ENCODE measurements at regions not wholly inside any gene's neighbourhood (a gene's known extent, or its start where the extent isn't known, plus 50 kb on each side); places are given as distances from the start of the nearest gene placed in this dataset.

DNA sequence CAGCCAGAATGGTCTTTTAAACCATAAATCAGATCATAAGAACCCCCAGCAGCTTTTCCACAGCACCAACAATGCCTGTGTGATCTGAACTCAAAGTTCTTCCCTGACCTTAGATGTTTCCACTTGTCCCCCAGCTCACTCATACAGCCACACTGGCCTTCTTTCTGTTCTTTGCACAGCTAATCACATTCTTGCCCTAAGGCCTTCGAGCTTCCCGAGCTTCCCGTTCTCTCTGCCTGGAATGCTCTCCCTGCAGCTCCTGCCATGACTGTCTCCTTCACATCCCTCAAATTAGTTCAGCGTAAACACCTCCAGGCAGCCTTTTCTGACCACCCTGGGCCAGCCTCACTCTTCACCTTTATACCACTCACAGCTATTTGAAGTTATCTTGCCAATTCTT lies 166.8 kb upstream of the NFE2L3 start:
- TF ChIP-seq, protein P1, sequence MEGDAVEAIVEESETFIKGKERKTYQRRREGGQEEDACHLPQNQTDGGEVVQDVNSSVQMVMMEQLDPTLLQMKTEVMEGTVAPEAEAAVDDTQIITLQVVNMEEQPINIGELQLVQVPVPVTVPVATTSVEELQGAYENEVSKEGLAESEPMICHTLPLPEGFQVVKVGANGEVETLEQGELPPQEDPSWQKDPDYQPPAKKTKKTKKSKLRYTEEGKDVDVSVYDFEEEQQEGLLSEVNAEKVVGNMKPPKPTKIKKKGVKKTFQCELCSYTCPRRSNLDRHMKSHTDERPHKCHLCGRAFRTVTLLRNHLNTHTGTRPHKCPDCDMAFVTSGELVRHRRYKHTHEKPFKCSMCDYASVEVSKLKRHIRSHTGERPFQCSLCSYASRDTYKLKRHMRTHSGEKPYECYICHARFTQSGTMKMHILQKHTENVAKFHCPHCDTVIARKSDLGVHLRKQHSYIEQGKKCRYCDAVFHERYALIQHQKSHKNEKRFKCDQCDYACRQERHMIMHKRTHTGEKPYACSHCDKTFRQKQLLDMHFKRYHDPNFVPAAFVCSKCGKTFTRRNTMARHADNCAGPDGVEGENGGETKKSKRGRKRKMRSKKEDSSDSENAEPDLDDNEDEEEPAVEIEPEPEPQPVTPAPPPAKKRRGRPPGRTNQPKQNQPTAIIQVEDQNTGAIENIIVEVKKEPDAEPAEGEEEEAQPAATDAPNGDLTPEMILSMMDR (conservative IDR thresholded peaks at IDR 0.05; ENCODE audit: low read depth, low read length) = no peak
- TF ChIP-seq EZH2 (IDR thresholded peaks at IDR 0.05; ENCODE audit: borderline replicate concordance, low read depth, low read length, poor library complexity, severe bottlenecking) = no peak
